ENCODE measurements at regions not wholly inside any gene's neighbourhood (a gene's known extent, or its start where the extent isn't known, plus 50 kb on each side); places are given as distances from the start of the nearest gene placed in this dataset.

DNA sequence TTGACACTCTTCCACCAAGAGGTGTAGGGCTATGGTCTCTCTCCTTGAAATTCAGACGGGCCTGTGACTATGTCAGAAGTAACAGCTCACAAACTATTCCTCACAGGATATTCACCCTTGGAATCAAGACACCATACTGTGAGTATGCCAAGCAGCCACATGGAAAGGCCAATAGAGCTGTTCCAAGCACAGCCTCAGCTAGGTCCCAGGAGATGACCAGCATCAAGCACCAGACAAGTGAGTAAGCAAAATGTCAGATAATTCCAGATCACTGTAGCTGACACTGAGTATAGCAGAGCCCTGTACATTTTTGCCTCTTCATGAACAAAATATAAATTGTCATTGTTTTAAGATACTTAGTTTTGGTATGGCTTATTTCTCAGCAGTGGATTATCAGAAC is 88.1 kb upstream of the KCND2 start:
- no peak overlapping the region for H3K9ac ChIP-seq (ENCODE audit: extremely low read depth, low read length, poor library complexity, severe bottlenecking)
- H3K36me3 Mint-ChIP-seq (ENCODE audit: low read depth) = no peaks in the 10 kb centered on the region
- no peaks in the 10 kb centered on the region for H3K27me3 Mint-ChIP-seq (ENCODE audit: insufficient read depth)
- no peaks in the 10 kb centered on the region for H3K9me3 ChIP-seq (ENCODE audit: control insufficient read depth, low read length)
- TF ChIP-seq, protein P1, sequence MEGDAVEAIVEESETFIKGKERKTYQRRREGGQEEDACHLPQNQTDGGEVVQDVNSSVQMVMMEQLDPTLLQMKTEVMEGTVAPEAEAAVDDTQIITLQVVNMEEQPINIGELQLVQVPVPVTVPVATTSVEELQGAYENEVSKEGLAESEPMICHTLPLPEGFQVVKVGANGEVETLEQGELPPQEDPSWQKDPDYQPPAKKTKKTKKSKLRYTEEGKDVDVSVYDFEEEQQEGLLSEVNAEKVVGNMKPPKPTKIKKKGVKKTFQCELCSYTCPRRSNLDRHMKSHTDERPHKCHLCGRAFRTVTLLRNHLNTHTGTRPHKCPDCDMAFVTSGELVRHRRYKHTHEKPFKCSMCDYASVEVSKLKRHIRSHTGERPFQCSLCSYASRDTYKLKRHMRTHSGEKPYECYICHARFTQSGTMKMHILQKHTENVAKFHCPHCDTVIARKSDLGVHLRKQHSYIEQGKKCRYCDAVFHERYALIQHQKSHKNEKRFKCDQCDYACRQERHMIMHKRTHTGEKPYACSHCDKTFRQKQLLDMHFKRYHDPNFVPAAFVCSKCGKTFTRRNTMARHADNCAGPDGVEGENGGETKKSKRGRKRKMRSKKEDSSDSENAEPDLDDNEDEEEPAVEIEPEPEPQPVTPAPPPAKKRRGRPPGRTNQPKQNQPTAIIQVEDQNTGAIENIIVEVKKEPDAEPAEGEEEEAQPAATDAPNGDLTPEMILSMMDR (conservative IDR thresholded peaks at IDR 0.05) = no peak
- peaks cover 5% of the 10 kb centered on the region for H3K4me1 Mint-ChIP-seq
- H3K36me3 ChIP-seq (ENCODE audit: control insufficient read depth, insufficient read depth, low read length) = no peaks in the 10 kb centered on the region
- H3K9me3 Mint-ChIP-seq = no peaks in the 10 kb centered on the region
- H3K4me3 Mint-ChIP-seq = no peak overlapping the region
- no peak overlapping the region for H3K4me3 ChIP-seq (ENCODE audit: low read length)
- DNase-seq = no peak
- H3K27ac ChIP-seq (ENCODE audit: low read depth, low read length) = no peak overlapping the region
- no peak overlapping the region for H3K27ac Mint-ChIP-seq
- H3K27me3 ChIP-seq (ENCODE audit: control insufficient read depth, insufficient read depth, low read length, poor library complexity, severe bottlenecking) = no peaks in the 10 kb centered on the region
- WGBS, 2 experiments (ENCODE audit: insufficient coverage in 1 of 2, insufficient read length in 1 of 2) = 88% methylated on average over 1 of the region's 1 CpG; no CpG with 5 or more reads in 1 of the 2 experiments
- H3K4me1 ChIP-seq (ENCODE audit: control insufficient read depth, insufficient read depth, low read length) = no peaks in the 10 kb centered on the region

DNA sequence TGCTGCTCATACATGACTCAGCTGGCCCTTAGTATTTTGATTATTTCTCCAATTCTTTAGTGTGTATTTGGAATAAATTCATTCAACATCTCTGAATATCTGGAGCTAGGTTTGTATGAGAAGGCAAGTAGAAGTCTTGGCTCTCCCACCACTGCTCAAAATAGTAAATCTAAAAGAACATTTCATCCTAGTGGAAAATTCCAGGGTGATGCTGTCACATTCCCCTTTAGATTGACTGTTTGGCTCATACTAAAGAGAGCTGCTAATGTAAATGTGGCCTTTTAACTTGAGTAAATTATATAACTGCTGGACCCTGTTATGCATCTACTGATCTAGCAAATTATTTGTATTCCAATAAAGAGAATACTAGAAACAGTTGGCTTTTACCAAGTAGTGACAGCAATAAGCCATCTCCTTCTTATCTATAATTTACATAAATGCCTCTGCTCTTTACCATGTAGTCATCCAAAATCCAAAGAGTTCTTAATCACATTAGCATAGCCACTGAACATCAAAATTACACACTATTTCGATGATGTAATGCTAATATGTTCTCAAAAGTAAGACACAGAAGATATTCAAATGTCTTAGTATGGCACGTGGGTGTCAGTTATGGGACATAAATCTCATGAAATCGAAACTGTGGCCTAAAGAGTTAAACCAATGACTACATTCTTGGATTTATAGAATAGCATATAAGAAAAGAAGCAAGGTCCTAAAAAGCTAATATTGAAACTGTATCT is 86.9 kb upstream of the KCND2 start:
- Histone ChIP-seq H3K4me3 (ENCODE audit: low read length) (no peak overlapping the region), H3K9ac (ENCODE audit: extremely low read depth, low read length, poor library complexity, severe bottlenecking) (no peak overlapping the region), H3K27me3 (ENCODE audit: control insufficient read depth, insufficient read depth, low read length, poor library complexity, severe bottlenecking) (no peaks in the 10 kb centered on the region), H3K36me3 (ENCODE audit: control insufficient read depth, insufficient read depth, low read length) (no peaks in the 10 kb centered on the region), H3K27ac (ENCODE audit: low read depth, low read length) (no peak overlapping the region), H3K9me3 (ENCODE audit: control insufficient read depth, low read length) (no peaks in the 10 kb centered on the region), H3K4me1 (ENCODE audit: control insufficient read depth, insufficient read depth, low read length) (no peaks in the 10 kb centered on the region)
- no peak for DNase-seq
- no peaks in the 10 kb centered on the region for H3K27me3 Mint-ChIP-seq (ENCODE audit: insufficient read depth)
- no peaks in the 10 kb centered on the region for H3K9me3 Mint-ChIP-seq
- no peaks in the 10 kb centered on the region for H3K36me3 Mint-ChIP-seq (ENCODE audit: low read depth)
- 93 to 100% methylated on average over 1 to 3 of the region's 3 CpGs for WGBS, 2 experiments (ENCODE audit: insufficient coverage in 1 of 2, insufficient read length in 1 of 2)
- H3K27ac Mint-ChIP-seq = no peak overlapping the region
- no peak overlapping the region for H3K4me3 Mint-ChIP-seq
- TF ChIP-seq, protein P1 (conservative IDR thresholded peaks at IDR 0.05) = no peak
- H3K4me1 Mint-ChIP-seq = peaks cover 17% of the 10 kb centered on the region

DNA sequence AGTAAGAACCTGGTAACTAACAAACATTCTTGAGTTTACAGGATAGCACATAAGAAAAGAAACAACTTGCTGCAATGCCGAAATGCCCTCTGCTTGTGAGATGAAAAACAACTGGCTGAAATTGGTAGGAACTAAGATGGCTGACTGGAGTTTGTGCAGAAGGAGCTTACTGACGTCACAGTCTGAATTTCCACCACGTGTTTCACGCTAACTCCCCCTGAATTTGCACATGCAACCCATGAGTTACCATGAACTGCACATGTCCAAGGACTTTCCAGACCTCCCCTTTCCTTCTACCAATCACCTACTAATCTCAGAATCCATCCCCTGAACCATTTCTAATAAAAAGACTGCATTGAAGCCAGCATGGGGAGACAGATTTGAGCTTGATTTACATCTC is 86.3 kb upstream of the KCND2 start:
- Histone ChIP-seq H3K4me1 (ENCODE audit: control insufficient read depth, insufficient read depth, low read length) (no peaks in the 10 kb centered on the region), H3K9ac (ENCODE audit: extremely low read depth, low read length, poor library complexity, severe bottlenecking) (no peak overlapping the region), H3K4me3 (ENCODE audit: low read length) (no peak overlapping the region), H3K36me3 (ENCODE audit: control insufficient read depth, insufficient read depth, low read length) (no peaks in the 10 kb centered on the region), H3K27me3 (ENCODE audit: control insufficient read depth, insufficient read depth, low read length, poor library complexity, severe bottlenecking) (no peaks in the 10 kb centered on the region), H3K27ac (ENCODE audit: low read depth, low read length) (no peak overlapping the region), H3K9me3 (ENCODE audit: control insufficient read depth, low read length) (no peaks in the 10 kb centered on the region)
- Mint-ChIP-seq H3K27me3 (ENCODE audit: insufficient read depth) (no peaks in the 10 kb centered on the region), H3K4me3 (no peak overlapping the region), H3K36me3 (ENCODE audit: low read depth) (no peaks in the 10 kb centered on the region), H3K4me1 (peaks cover 13% of the 10 kb centered on the region), H3K27ac (no peak overlapping the region), H3K9me3 (no peaks in the 10 kb centered on the region)
- TF ChIP-seq, protein P1 (conservative IDR thresholded peaks at IDR 0.05) = no peak
- WGBS, 2 experiments (ENCODE audit: insufficient coverage in 1 of 2, insufficient read length in 1 of 2) = 93 to 100% methylated on average over 1 to 4 of the region's 4 CpGs
- no peak for DNase-seq

Data from endodermal cell (in vitro differentiated cells).